BJ (cell line): ENCODE measurements at regions not wholly inside any gene's neighbourhood (a gene's known extent, or its start where the extent isn't known, plus 50 kb on each side); places are given as distances from the start of the nearest gene placed in this dataset.
"Not testable (repeated sequence)": the region's sequence is repeated elsewhere in the genome, so short reads cannot be mapped to it uniquely, and the experiment has no call there.

Experiments used
- CTCF ChIA-PET: fragments of 350-600 bp; formaldehyde crosslinking; extraction: SDS; loops from one replicate; lab custom pipeline; 2021; ENCODE audit warnings: antibody characterized with exemption, inconsistent platforms; lab: Yijun Ruan, JAX
- POLR2A ChIA-PET: fragments of 300-600 bp; sonication (Branson Sonifier 250); formaldehyde crosslinking; extraction: SDS; loops from one replicate; lab custom pipeline; 2021; ENCODE audit warnings: antibody characterized with exemption; lab: Charles Lee
- DNase-seq: peaks from one replicate; pipeline ENCODE4 v3.0.0-alpha.2; 2011; ENCODE audit warnings: low read depth
- H3K27me3 ChIP-seq: 2 replicates; pipeline ENCODE4 v1.6.0; 2011; ENCODE audit warnings: low read length; ENCODE audit not compliant: control insufficient read depth, insufficient read depth
- H3K36me3 ChIP-seq: 2 replicates; pipeline ENCODE4 v1.5.1; 2011; ENCODE audit warnings: low read length; ENCODE audit not compliant: control insufficient read depth, insufficient read depth
- H3K4me3 ChIP-seq: 2 replicates; pipeline ENCODE4 v1.5.1; 2011; ENCODE audit warnings: low read depth, mild to moderate bottlenecking, control low read depth, low read length
- TF ChIP-seq, protein P1 (sequence below): IDR thresholded peaks from 2 replicates; pipeline ENCODE4 v1.5.1; 2011; ENCODE audit warnings: low read depth, mild to moderate bottlenecking, control low read depth, inconsistent platforms, low read length, moderate library complexity; ENCODE audit not compliant: insufficient read depth

DNA sequence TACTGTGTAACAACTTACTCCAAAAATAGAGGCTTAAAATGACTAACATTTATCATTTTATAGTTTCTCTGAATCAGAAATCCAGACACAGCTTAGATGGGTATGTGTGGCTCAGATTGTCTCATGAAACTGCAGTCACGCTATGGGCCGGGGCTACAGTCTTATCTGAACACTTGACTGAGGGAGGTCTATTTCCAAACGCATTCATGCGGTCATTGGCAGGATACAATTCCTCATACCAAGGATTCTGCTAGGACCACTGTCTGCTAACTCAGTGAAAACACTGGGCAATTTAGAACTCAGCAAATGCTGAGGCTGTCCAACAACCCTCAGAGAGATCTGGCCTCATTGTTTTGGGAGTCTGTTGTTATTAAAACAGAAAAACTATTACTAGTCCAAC, 178.6 kb downstream of the TBX15 start:
- TF ChIP-seq, protein P1, sequence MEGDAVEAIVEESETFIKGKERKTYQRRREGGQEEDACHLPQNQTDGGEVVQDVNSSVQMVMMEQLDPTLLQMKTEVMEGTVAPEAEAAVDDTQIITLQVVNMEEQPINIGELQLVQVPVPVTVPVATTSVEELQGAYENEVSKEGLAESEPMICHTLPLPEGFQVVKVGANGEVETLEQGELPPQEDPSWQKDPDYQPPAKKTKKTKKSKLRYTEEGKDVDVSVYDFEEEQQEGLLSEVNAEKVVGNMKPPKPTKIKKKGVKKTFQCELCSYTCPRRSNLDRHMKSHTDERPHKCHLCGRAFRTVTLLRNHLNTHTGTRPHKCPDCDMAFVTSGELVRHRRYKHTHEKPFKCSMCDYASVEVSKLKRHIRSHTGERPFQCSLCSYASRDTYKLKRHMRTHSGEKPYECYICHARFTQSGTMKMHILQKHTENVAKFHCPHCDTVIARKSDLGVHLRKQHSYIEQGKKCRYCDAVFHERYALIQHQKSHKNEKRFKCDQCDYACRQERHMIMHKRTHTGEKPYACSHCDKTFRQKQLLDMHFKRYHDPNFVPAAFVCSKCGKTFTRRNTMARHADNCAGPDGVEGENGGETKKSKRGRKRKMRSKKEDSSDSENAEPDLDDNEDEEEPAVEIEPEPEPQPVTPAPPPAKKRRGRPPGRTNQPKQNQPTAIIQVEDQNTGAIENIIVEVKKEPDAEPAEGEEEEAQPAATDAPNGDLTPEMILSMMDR, result no peak
- no peak for DNase-seq
- ChIA-PET POLR2A (no interaction called here), CTCF (no interaction called here)
- Histone ChIP-seq H3K4me3 (no peak overlapping the region), H3K36me3 (no peaks in the 10 kb centered on the region), H3K27me3 (no peaks in the 10 kb centered on the region)

- CTCF ChIA-PET, POLR2A ChIA-PET, H3K36me3 ChIP-seq: not testable (repeated sequence)
These were observed 185.0 kb downstream of the TBX15 start for GRCh38 chr1:118803128-118803527.

GRCh38 chr1:118791094-118791691, 196.9 kb downstream of the TBX15 start:
- ChIA-PET POLR2A (no interaction called here), CTCF (no interaction called here)
- Histone ChIP-seq H3K27me3 (no peaks in the 10 kb centered on the region), H3K4me3 (no peak overlapping the region), H3K36me3 (no peaks in the 10 kb centered on the region)
- DNase-seq, result no peak
- TF ChIP-seq, protein P1, result no peak

More at GRCh38 chr1:118803128-118803527, 185.0 kb downstream of the TBX15 start:
- H3K27me3 ChIP-seq, DNase-seq, H3K4me3 ChIP-seq: not testable (repeated sequence)

GRCh38 chr1:118788463-118788862, 199.7 kb downstream of the TBX15 start:
- no peak for DNase-seq
- TF ChIP-seq, protein P1, result no peak
- ChIA-PET POLR2A (no interaction called here), CTCF (no interaction called here)
- Histone ChIP-seq H3K27me3 (no peaks in the 10 kb centered on the region), H3K4me3 (no peak overlapping the region), H3K36me3 (no peaks in the 10 kb centered on the region)

GRCh38 chr1:118786454-118787155, 201.5 kb downstream of the TBX15 start:
- POLR2A ChIA-PET, result no interaction called here
- DNase-seq, result no peak
- Histone ChIP-seq H3K36me3 (no peaks in the 10 kb centered on the region), H3K4me3 (no peak overlapping the region), H3K27me3 (no peaks in the 10 kb centered on the region)
- TF ChIP-seq, protein P1, result no peak
- CTCF ChIA-PET, result no interaction called here
